HG02885 (cell line): ENCODE measurements at regions not wholly inside any gene's neighbourhood (a gene's known extent, or its start where the extent isn't known, plus 50 kb on each side); places are given as distances from the start of the nearest gene placed in this dataset.

Source experiments
- ATAC-seq: cut with Tn5 transposase; IDR thresholded peaks from one replicate; pipeline ENCODE4 v1.9.1; 2021; ENCODE audit warnings: mild to moderate bottlenecking; ENCODE audit not compliant: unreplicated experiment, poor library complexity

- ATAC-seq, result no peak
These were observed 65.1 kb upstream of the RAB4A start for GRCh38 chr1:229205854-229206253.

- no peak for ATAC-seq
These were observed 63.0 kb upstream of the RAB4A start for GRCh38 chr1:229207916-229208315.

GRCh38 chr1:229208481-229208880 is 62.4 kb upstream of the RAB4A start:
- no peak for ATAC-seq

GRCh38 chr1:229209386-229209785 is 61.5 kb upstream of the RAB4A start:
- no peak for ATAC-seq

- ATAC-seq, result no peak
These were observed 61.1 kb upstream of the RAB4A start for GRCh38 chr1:229209816-229210215.

GRCh38 chr1:229210844-229211243 is 60.1 kb upstream of the RAB4A start:
- ATAC-seq, result no peak

GRCh38 chr1:229213797-229214196 is 57.1 kb upstream of the RAB4A start:
- no peak for ATAC-seq

GRCh38 chr1:229217716-229218115 is 53.2 kb upstream of the RAB4A start:
- no peak for ATAC-seq

- ATAC-seq, result no peak
These were observed 52.3 kb upstream of the RAB4A start for GRCh38 chr1:229218612-229219025.

- no peak for ATAC-seq
These were observed 50.6 kb upstream of the RAB4A start for GRCh38 chr1:229220163-229220846.

GRCh38 chr1:229221106-229222019 is 49.5 kb upstream of the RAB4A start:
- no peak for ATAC-seq
